ENCODE measurements at regions not wholly inside any gene's neighbourhood (a gene's known extent, or its start where the extent isn't known, plus 50 kb on each side); places are given as distances from the start of the nearest gene placed in this dataset.

- TF ChIP-seq MAFK (IDR thresholded peaks at IDR 0.05; ENCODE audit: partially characterized antibody), result no peak
- TF ChIP-seq BCL3 (IDR thresholded peaks at IDR 0.05), result no peak
- TF ChIP-seq CTCF (IDR thresholded peaks at IDR 0.05), result no peak
- no peak for TF ChIP-seq ESRRA (IDR thresholded peaks at IDR 0.05; ENCODE audit: borderline replicate concordance, low read length)
- no peak for TF ChIP-seq SREBF2 (IDR thresholded peaks at IDR 0.05)
- TF ChIP-seq KDM5A (IDR thresholded peaks at IDR 0.05), result no peak
- TF ChIP-seq POLR2A (IDR thresholded peaks at IDR 0.05; ENCODE audit: low read length), result no peak
- no peak for TF ChIP-seq NFE2L2 (conservative IDR thresholded peaks at IDR 0.05; ENCODE audit: low read length)
- TF ChIP-seq RFX5 (IDR thresholded peaks at IDR 0.05), result no peak
- no peak for TF ChIP-seq EP300 (IDR thresholded peaks at IDR 0.05)
These were observed 98.7 kb downstream of the RAMP3 start for GRCh38 chr7:45256309-45256708.
